HG02840 (cell line): ENCODE measurements at regions not wholly inside any gene's neighbourhood (a gene's known extent, or its start where the extent isn't known, plus 50 kb on each side); places are given as distances from the start of the nearest gene placed in this dataset.
"Not testable (repeated sequence)": the region's sequence is repeated elsewhere in the genome, so short reads cannot be mapped to it uniquely, and the experiment has no call there.

Source experiments
- ATAC-seq: cut with Tn5 transposase; IDR thresholded peaks from one replicate; pipeline ENCODE4 v1.9.1; 2021; ENCODE audit warnings: mild to moderate bottlenecking, moderate library complexity, moderate number of reproducible peaks; ENCODE audit not compliant: unreplicated experiment, low FRiP score

GRCh38 chr5:32534041-32534440 is 51.3 kb upstream of the SUB1 start:
- no peak for ATAC-seq

GRCh38 chr5:32531885-32532520 is 53.4 kb upstream of the SUB1 start:
- ATAC-seq = peak; percentile 41

DNA sequence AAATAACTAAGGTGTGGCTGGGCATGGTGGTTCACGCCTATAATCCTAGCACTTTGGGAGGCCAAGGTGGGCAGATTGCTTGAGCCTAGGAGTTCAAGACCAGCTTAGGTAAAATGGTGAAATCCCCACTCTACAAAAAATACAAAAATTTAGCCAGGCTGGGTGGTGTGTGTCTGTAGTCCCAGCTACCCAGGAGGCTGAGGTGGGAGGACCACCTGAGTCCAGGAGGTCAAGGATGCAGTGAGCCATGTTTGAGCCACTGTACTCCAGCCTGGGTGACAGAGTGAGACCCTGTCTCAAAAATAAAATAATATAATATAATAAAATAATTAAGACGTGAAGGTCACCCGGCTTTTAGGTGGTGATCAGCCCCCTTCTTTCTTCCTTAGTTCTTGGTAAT is 58.0 kb upstream of the SUB1 start:
- not testable (repeated sequence) for ATAC-seq

DNA sequence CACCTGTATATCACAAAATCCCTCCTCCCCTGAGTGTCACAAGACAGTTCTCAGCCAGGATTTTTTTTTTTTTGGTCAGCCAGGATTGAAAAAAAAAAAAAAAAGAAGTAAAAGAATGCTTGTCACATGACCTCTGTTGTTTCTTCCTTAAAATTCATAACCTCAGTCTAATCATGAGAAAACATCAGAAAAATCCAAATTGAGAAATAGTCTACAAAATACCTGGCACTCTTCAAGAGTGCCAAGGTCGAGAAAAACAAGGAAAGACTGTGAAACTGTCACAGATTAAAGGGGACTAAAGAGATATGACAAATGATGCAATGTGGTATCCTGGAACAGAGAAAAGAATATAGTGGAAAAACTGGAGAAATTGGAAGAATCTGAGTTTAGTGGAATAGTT is 58.5 kb upstream of the SUB1 start:
- no peak for ATAC-seq

DNA sequence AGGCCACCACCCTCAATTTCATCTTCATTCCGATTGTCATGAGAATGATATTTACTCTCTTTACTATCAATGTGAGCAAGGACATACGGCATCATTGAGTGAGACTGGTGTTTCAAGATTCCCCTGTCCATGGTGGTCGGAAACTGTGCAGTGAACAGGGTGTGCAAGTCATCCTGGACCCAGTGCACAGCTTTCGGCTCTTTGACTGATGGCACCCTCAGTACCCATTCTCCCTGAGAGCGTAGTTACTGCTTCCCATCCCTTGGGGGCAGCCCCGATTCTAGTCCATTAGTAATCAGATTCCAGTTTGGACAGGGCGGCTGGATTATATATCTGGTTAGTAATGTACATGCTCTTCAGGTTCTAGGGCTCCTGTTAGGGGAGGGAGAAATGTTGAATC is 61.7 kb upstream of the SUB1 start:
- ATAC-seq = no peak

- no peak for ATAC-seq
Measured at GRCh38 chr5:32522429-32523143, 62.8 kb upstream of the SUB1 start.

GRCh38 chr5:32521481-32521880 is 63.9 kb upstream of the SUB1 start:
- no peak for ATAC-seq

DNA sequence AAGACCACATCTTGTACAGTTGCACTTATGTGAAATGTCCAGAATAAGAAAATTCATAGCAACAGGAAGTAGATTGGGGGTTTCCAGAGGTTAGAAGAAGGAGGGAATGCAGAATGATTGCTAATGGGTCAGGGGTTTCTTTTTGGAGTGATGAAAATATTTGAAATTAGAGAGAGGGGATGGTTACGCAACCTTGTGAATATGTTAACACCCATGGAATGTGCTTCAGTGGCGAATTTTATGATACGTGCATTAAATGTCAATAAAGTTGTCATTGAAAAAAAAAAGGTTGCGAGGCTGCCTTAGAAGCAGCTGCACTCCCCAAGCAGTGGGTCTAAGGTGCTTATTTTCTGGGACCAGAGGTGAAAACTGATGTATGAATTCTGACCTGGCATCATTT is 64.4 kb upstream of the SUB1 start:
- ATAC-seq = no peak

GRCh38 chr5:32520356-32520755 is 65.0 kb upstream of the SUB1 start:
- ATAC-seq = no peak

DNA sequence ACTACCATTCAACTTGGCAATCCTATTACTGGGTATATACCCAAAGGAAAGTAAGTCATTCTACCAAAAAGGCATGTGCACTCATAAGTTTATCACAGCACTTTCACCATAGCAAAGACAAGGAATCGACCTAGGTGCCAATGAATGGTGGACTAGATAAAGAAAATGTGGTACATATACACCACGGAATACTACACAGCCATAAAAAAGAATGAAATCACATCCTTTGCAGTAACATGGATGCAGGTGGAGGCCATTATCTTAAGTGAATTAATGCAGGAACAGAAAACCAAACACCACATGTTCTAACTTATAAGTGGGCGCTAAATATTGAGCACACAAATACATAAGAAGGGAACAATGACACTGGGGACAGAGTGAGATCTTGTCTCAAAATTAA is 65.8 kb upstream of the SUB1 start:
- no peak for ATAC-seq

DNA sequence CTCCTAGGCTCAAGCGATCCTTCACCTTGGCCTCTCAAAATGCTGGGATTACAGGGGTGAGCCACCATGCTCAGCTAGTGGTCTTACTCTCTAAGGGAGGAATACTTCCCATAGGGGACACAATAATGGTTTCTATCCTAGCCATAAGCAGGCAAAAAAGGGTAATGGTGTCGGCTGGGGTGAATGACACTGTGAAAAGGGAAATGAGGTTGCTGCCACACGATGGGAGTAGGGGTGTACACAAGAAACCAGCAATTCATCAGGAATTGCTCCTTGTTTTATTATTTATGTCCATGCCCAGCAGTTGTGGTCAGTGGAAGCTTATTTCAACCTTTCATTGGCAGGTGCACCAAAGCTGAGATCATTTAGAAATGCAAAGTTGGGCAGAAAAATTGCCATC is 70.3 kb upstream of the ZFR start:
- no peak for ATAC-seq

GRCh38 chr5:32512926-32513325 is 68.4 kb upstream of the ZFR start:
- no peak for ATAC-seq

- ATAC-seq = no peak
Measured at GRCh38 chr5:32511776-32512374, 67.3 kb upstream of the ZFR start.

- no peak for ATAC-seq
Measured at GRCh38 chr5:32510860-32511259, 66.3 kb upstream of the ZFR start.

DNA sequence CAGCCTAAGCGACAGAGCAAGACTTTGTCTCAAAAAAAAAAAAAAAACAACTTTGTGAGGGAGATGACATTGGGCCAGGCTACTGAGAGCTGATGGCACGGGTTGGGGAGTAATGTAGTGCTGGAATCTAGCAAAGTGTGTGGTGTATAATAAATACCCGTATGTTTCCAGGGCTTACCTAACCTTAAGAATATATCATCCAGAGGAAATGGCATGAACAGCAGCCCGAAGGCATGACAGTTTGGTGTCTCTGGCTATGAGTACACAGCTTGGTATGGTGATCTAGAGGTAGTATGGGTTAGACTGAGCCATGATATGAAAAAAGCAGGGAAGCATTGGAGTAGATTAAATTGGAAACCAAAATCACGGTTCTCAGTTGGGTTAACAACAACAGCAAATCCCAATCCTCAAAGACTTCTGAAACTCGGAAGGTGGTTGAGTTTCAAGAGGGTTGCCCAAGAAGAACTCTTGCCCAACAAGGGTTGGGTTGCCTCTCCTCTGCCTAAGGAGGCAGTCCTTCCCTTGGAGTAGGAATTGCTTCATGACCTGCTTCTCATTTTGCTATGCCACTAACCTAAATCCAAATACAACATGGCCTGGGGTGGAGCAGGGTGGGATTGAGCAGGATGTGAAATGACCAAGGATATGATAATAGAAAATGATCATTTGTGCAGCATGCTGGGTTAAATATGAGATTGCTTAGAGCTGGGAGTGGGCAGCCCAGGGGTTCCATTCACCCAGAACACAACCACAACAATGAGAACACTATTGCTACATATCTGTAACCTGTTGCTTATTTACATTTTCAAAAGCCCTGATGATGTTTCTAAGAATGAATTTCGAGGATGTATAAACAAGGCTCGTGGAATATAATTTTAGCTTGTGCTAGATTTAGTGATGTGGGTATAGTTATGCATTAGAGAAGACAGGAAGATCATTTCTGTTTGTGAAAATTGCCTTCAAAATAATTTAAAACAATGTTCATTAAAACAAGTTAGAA is 64.6 kb upstream of the ZFR start:
- no peak for ATAC-seq

DNA sequence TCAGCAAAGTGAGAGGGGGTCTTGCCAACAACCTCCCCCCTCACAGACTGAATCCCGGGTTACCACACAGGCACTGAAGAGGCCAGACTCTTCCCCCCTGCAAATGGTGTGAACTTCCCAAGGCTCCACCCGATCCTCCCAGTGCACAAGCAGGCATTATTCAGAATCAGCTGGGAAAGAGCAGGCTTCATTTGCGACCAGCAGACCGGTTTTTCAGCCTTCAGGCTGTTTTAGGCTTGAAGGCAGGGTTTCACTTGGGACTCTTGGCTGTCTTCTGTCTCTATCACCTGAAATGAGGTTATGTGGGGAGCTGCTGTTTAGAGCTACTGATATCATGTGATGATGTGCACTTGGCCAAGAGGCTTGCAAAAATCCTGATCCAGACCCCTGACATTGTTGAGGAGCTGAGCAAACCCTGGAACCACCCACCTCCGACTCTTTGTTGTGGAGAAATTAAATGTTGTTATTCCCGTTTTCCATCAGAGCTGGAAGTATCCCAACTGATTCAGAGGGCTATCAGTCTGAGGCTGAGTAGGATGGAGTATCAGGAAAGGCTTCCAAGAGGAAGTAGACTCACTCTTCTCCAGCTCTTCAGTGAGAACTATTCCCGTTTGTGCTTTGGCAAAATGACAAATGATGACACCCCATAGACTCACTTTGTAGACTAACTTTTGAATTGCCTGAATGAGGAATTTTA is 63.3 kb upstream of the ZFR start:
- no peak for ATAC-seq

DNA sequence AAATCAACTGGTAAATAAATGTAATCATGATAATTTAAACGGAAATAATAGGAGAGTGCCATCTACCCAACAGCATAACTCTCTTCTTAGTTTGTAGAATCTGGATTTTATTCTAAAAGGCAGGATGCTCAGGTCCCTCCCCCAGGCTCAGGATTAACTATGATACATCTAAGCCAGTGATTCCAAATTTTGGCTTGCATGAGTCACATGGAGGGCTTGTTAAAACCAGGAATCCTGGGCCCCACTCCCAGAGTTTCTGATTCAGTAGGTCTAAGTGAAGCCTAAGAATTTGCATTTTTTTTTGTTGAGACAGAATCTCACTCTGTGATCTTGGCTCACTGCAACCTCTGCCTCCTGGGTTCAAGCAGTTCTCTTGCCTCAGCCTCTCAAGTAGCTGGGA is 62.3 kb upstream of the ZFR start:
- ATAC-seq = no peak

- no peak for ATAC-seq
Measured at GRCh38 chr5:32506201-32506661, 61.7 kb upstream of the ZFR start.

GRCh38 chr5:32505756-32506155 is 61.2 kb upstream of the ZFR start:
- no peak for ATAC-seq

DNA sequence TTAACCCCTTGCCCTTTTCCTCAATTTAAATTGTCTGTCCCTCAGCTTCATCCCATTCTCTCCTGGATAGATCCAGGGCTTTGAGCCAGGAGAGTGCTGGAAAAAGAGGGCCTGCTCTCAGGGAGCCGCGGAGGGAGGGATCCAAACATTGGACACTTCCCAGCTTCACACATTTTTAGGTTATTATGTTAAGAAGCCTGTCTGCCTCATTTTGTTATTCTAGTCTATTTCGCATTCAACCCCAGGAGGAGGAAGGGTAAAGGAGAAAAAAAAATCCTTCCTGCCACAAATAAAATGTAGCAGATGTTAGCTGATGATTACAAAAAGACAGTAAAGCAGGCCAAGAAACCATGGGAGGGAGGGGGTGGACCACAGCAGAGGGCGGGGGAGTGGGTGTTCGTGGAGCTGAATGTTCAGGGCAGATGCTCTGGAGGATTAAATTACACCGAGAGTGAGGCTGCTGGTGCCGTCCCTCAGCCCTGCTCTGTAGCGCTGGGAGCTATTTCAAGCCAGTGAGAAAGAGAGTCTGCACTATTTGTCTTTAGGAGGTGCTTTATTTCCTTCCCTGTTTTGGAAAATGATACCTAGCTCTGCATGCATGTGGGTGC is 60.6 kb upstream of the ZFR start:
- no peak for ATAC-seq
